Motor neuron (in vitro differentiated cells): ENCODE measurements at regions not wholly inside any gene's neighbourhood (a gene's known extent, or its start where the extent isn't known, plus 50 kb on each side); places are given as distances from the start of the nearest gene placed in this dataset.
A peak's percentile ranks its signal among the peaks of the same experiment; 100 is the strongest.
"Not testable (repeated sequence)": the region's sequence is repeated elsewhere in the genome, so short reads cannot be mapped to it uniquely, and the experiment has no call there.

Source experiments
- ATAC-seq, 8 experiments: fragments of 200-7000 bp; cut with Tn5 transposase; replicated peaks in 6 of 8; 2 replicates each; pipeline ENCODE4 v1.8.0; 2021; ENCODE audit warnings: mild to moderate bottlenecking in 8 of 8, moderate library complexity in 8 of 8
- H3K27ac ChIP-seq, 2 donors: fragments of 250-450 bp; sonication (Bioruptor Pico); 2 replicates each; pipeline ENCODE4 v1.9.0; 2021; ENCODE audit warnings: antibody characterized with exemption in 2 of 2, mild to moderate bottlenecking in 2 of 2, moderate library complexity in 1 of 2
- H3K4me1 ChIP-seq, 2 donors: fragments of 250-450 bp; sonication (Bioruptor Pico); replicated peaks in 1 of 2; 2 replicates each; pipeline ENCODE4 v1.6.1; 2021; ENCODE audit warnings: antibody characterized with exemption in 2 of 2, mild to moderate bottlenecking in 2 of 2, moderate library complexity in 1 of 2
- H3K4me3 ChIP-seq, 5 donors: fragments of 250-450 bp; sonication (Bioruptor Pico); 2 replicates each; pipeline ENCODE4 v1.9.0; 2021; ENCODE audit warnings: antibody characterized with exemption in 5 of 5, mild to moderate bottlenecking in 5 of 5, moderate library complexity in 4 of 5
- WGBS, 10 experiments: fragments of 450-650 bp; shearing (Covaris generic); methylation state at CpG; one replicate each; pipeline ENCODE4 v1.0.0; 2022; 5-methylcytosine and 5-hydroxymethylcytosine counted together
- in situ Hi-C, 9 experiments: fragments of 400-800 bp; cut with MboI; loops; one replicate each; pipeline ENCODE4 v1.15.0; 2021; ENCODE audit warnings: low sequenced_read_pairs in 9 of 9, low pct_unique_long_range_greater_than_20kb in 2 of 9; ENCODE audit not compliant: unreplicated experiment in 9 of 9

- Histone ChIP-seq H3K27ac (no peak overlapping the region), H3K4me1 (no peaks in the 10 kb centered on the region), H3K4me3 (no peak overlapping the region)
- 68 to 100% (median 93%) methylated on average over 1 to 8 of the region's 11 CpGs; no CpG with 5 or more reads in 4 of the 10 experiments for WGBS, 10 experiments
- ATAC-seq = no peak
- in situ Hi-C loops = no loop called here
Measured at GRCh38 chr14:98926146-98926545, 345.9 kb downstream of the BCL11B start.

- in situ Hi-C loops = no loop called here
- Histone ChIP-seq H3K4me1 (no peaks in the 10 kb centered on the region), H3K27ac (no peak overlapping the region), H3K4me3 (no peak overlapping the region)
- 0 to 80% (median 79%) methylated on average over 1 to 2 of the region's 4 CpGs; no CpG with 5 or more reads in 3 of the 10 experiments for WGBS, 10 experiments
- peak in 1 of 8 experiments; percentile 36 for ATAC-seq
Measured at GRCh38 chr14:98926801-98927200, 345.2 kb downstream of the BCL11B start.

- no peak for ATAC-seq
- no peaks in the 10 kb centered on the region for H3K4me1 ChIP-seq
- H3K27ac ChIP-seq = no peak overlapping the region
- WGBS, 10 experiments = 33 to 100% (median 80%) methylated on average over 1 to 7 of the region's 9 CpGs; no CpG with 5 or more reads in 2 of the 10 experiments
- in situ Hi-C loops = no loop called here
- H3K4me3 ChIP-seq = no peak overlapping the region
Measured at GRCh38 chr14:98927986-98928385, 344.0 kb downstream of the BCL11B start.

GRCh38 chr14:98928418-98928817, 343.6 kb downstream of the BCL11B start:
- H3K4me1 ChIP-seq = no peaks in the 10 kb centered on the region
- in situ Hi-C loops = no loop called here
- 52 to 100% (median 72%) methylated on average over 2 to 7 of the region's 8 CpGs; no CpG with 5 or more reads in 1 of the 10 experiments for WGBS, 10 experiments
- ATAC-seq = no peak
- no peak overlapping the region for H3K4me3 ChIP-seq
- no peak overlapping the region for H3K27ac ChIP-seq

GRCh38 chr14:98931126-98931525, 340.9 kb downstream of the BCL11B start:
- Histone ChIP-seq H3K4me1 (no peaks in the 10 kb centered on the region), H3K27ac (no peak overlapping the region), H3K4me3 (no peak overlapping the region)
- in situ Hi-C loops = no loop called here
- ATAC-seq = no peak

- no peaks in the 10 kb centered on the region for H3K4me1 ChIP-seq
- H3K27ac ChIP-seq = no peak overlapping the region
- 31 to 100% (median 84%) methylated on average over 1 to 5 of the region's 8 CpGs; no CpG with 5 or more reads in 4 of the 10 experiments for WGBS, 10 experiments
- no peak for ATAC-seq
- H3K4me3 ChIP-seq = no peak overlapping the region
- in situ Hi-C loops = no loop called here
Measured at GRCh38 chr14:98931911-98932310, 340.1 kb downstream of the BCL11B start.

- no peak overlapping the region for H3K4me3 ChIP-seq
- H3K4me1 ChIP-seq = no peaks in the 10 kb centered on the region
- ATAC-seq = no peak
- in situ Hi-C loops = no loop called here
- no peak overlapping the region for H3K27ac ChIP-seq
- WGBS, 10 experiments = 13 to 100% (median 46%) methylated on average over 1 to 7 of the region's 8 CpGs; no CpG with 5 or more reads in 1 of the 10 experiments
Measured at GRCh38 chr14:98932431-98933325, 339.3 kb downstream of the BCL11B start.

- H3K27ac ChIP-seq, H3K4me1 ChIP-seq, H3K4me3 ChIP-seq, in situ Hi-C loops, ATAC-seq: not testable (repeated sequence)
- 10 to 100% (median 79%) methylated on average over 1 to 4 of the region's 5 CpGs; no CpG with 5 or more reads in 2 of the 10 experiments for WGBS, 10 experiments
Measured at GRCh38 chr14:98934569-98934968, 337.4 kb downstream of the BCL11B start.

GRCh38 chr14:98935921-98936320, 336.1 kb downstream of the BCL11B start:
- Histone ChIP-seq H3K4me1 (no peaks in the 10 kb centered on the region), H3K27ac (no peak overlapping the region), H3K4me3 (no peak overlapping the region)
- ATAC-seq = no peak
- in situ Hi-C loops = no loop called here
- 32 to 96% (median 93%) methylated on average over 1 to 8 of the region's 9 CpGs; no CpG with 5 or more reads in 3 of the 10 experiments for WGBS, 10 experiments

- Histone ChIP-seq H3K27ac (no peak overlapping the region), H3K4me3 (no peak overlapping the region), H3K4me1 (no peaks in the 10 kb centered on the region)
- in situ Hi-C loops = no loop called here
- WGBS, 10 experiments = 50 to 83% methylated on average over 1 of the region's 1 CpG; no CpG with 5 or more reads in 8 of the 10 experiments
- no peak for ATAC-seq
Measured at GRCh38 chr14:98937021-98937420, 335.0 kb downstream of the BCL11B start.

GRCh38 chr14:98937712-98938505, 334.1 kb downstream of the BCL11B start:
- 48 to 93% (median 66%) methylated on average over 1 to 4 of the region's 6 CpGs; no CpG with 5 or more reads in 2 of the 10 experiments for WGBS, 10 experiments

GRCh38 chr14:98940693-98941437, 331.1 kb downstream of the BCL11B start:
- 39 to 100% (median 73%) methylated on average over 1 to 5 of the region's 5 CpGs for WGBS, 10 experiments
- ATAC-seq = no peak
- in situ Hi-C loops = no loop called here

More at GRCh38 chr14:98937712-98938505, 334.1 kb downstream of the BCL11B start:
- Histone ChIP-seq H3K4me1 (no peaks in the 10 kb centered on the region), H3K27ac (no peak overlapping the region), H3K4me3 (no peak overlapping the region)
- in situ Hi-C loops = no loop called here
- no peak for ATAC-seq

GRCh38 chr14:98941481-98941880, 330.5 kb downstream of the BCL11B start:
- Histone ChIP-seq H3K4me3 (no peak overlapping the region), H3K27ac (no peak overlapping the region), H3K4me1 (no peaks in the 10 kb centered on the region)
- ATAC-seq = no peak
- in situ Hi-C loops = no loop called here

More at GRCh38 chr14:98940693-98941437, 331.1 kb downstream of the BCL11B start:
- Histone ChIP-seq H3K27ac (no peak overlapping the region), H3K4me3 (no peak overlapping the region), H3K4me1 (no peaks in the 10 kb centered on the region)
